Trophoblast cell (in vitro differentiated cells and primary cell): ENCODE measurements at regions not wholly inside any gene's neighbourhood (a gene's known extent, or its start where the extent isn't known, plus 50 kb on each side); places are given as distances from the start of the nearest gene placed in this dataset.

Source experiments
- DNase-seq, 2 donors: peaks; one replicate each; pipeline ENCODE4 v3.0.0-alpha.2; 2016
- H2AFZ ChIP-seq: 2 replicates; pipeline ENCODE4 v1.6.1; 2013; ENCODE audit warnings: low read length, moderate library complexity, mild to moderate bottlenecking; ENCODE audit not compliant: insufficient read depth, poor library complexity
- H2AK5ac ChIP-seq: 2 replicates; pipeline ENCODE4 v1.6.1; 2013; ENCODE audit warnings: mild to moderate bottlenecking, low read length
- H2BK120ac ChIP-seq: 2 replicates; pipeline ENCODE4 v1.6.1; 2013; ENCODE audit warnings: low read length, mild to moderate bottlenecking, moderate library complexity; ENCODE audit not compliant: insufficient read depth, poor library complexity
- H2BK12ac ChIP-seq: 2 replicates; pipeline ENCODE4 v1.6.1; 2013; ENCODE audit warnings: mild to moderate bottlenecking, low read length, moderate library complexity
- H2BK5ac ChIP-seq: 2 replicates; pipeline ENCODE4 v1.6.1; 2013; ENCODE audit warnings: low read length, low read depth, moderate library complexity, mild to moderate bottlenecking; ENCODE audit not compliant: poor library complexity
- H3K14ac ChIP-seq: 2 replicates; pipeline ENCODE4 v1.6.1; 2013; ENCODE audit warnings: mild to moderate bottlenecking, low read length
- H3K18ac ChIP-seq: 2 replicates; pipeline ENCODE4 v1.6.1; 2013; ENCODE audit warnings: mild to moderate bottlenecking, low read length
- H3K23ac ChIP-seq: 2 replicates; pipeline ENCODE4 v1.6.1; 2013; ENCODE audit warnings: low read length
- H3K27ac ChIP-seq: 2 replicates; pipeline ENCODE4 v1.5.1; 2013; ENCODE audit warnings: low read depth, mild to moderate bottlenecking, inconsistent platforms, low read length, moderate library complexity
- H3K27me3 ChIP-seq: 2 replicates; pipeline ENCODE4 v1.6.1; 2013; ENCODE audit warnings: inconsistent platforms, mild to moderate bottlenecking, low read length, moderate library complexity; ENCODE audit not compliant: insufficient read depth
- H3K36me3 ChIP-seq, 2 experiments: 1 replicate in 1 of 2; 2 replicates in 1 of 2; pipeline ENCODE4 v1.6.1; 2013; ENCODE audit warnings: low read length in 2 of 2, mild to moderate bottlenecking in 2 of 2, moderate library complexity in 1 of 2; ENCODE audit not compliant: insufficient read depth in 2 of 2, control insufficient read depth in 1 of 2
- H3K4ac ChIP-seq: 2 replicates; pipeline ENCODE4 v1.6.1; 2013; ENCODE audit warnings: low read depth, mild to moderate bottlenecking, low read length, moderate library complexity
- H3K4me1 ChIP-seq, 2 experiments: 1 replicate in 1 of 2; 2 replicates in 1 of 2; pipeline ENCODE4 v1.6.1; 2013; ENCODE audit warnings: low read length in 2 of 2, mild to moderate bottlenecking in 2 of 2, moderate library complexity in 1 of 2; ENCODE audit not compliant: insufficient read depth in 2 of 2, control insufficient read depth in 1 of 2
- H3K4me2 ChIP-seq: 2 replicates; pipeline ENCODE4 v1.6.1; 2013; ENCODE audit warnings: inconsistent platforms, mild to moderate bottlenecking, low read length, moderate library complexity
- H3K4me3 ChIP-seq: 2 replicates; pipeline ENCODE4 v1.5.1; 2013; ENCODE audit warnings: mild to moderate bottlenecking, low read depth, low read length, inconsistent platforms
- H3K79me1 ChIP-seq: one replicate; pipeline ENCODE4 v1.6.1; 2013; ENCODE audit warnings: low read length
- H3K79me2 ChIP-seq: 2 replicates; pipeline ENCODE4 v1.6.1; 2013; ENCODE audit warnings: low read length, mild to moderate bottlenecking; ENCODE audit not compliant: control insufficient read depth, insufficient read depth, poor library complexity
- H3K9ac ChIP-seq: 2 replicates; pipeline ENCODE4 v1.6.1; 2013; ENCODE audit warnings: mild to moderate bottlenecking, low read length
- H3K9me3 ChIP-seq: 2 replicates; pipeline ENCODE4 v1.6.1; 2013; ENCODE audit warnings: low read depth, mild to moderate bottlenecking, control low read depth, inconsistent platforms, low read length; ENCODE audit not compliant: insufficient read depth
- H4K12ac ChIP-seq: 2 replicates; pipeline ENCODE4 v1.6.1; 2013; ENCODE audit warnings: low read depth, mild to moderate bottlenecking, low read length, moderate library complexity
- H4K8ac ChIP-seq: 2 replicates; pipeline ENCODE4 v1.6.1; 2013; ENCODE audit warnings: low read depth, mild to moderate bottlenecking, low read length, moderate library complexity
- H4K91ac ChIP-seq: one replicate; pipeline ENCODE4 v1.6.1; 2013; ENCODE audit warnings: low read depth, mild to moderate bottlenecking, low read length, moderate library complexity
- WGBS: extraction: QIAGEN DNeasy Blood & Tissue Kit; methylation state at CpG from one replicate; pipeline ENCODE4 v1.1.7; 2013; ENCODE audit warnings: missing lambda C conversion rate; ENCODE audit not compliant: insufficient read length, insufficient coverage; ENCODE audit errors: extremely low coverage; 5-methylcytosine and 5-hydroxymethylcytosine counted together

GRCh38 chr14:58946431-58946830 lies 242.0 kb upstream of the DAAM1 start:
- Histone ChIP-seq H3K79me1 (no peaks in the 10 kb centered on the region), H3K79me2 (no peaks in the 10 kb centered on the region), H3K4me2 (no peak overlapping the region), H4K8ac (no peak overlapping the region), H3K9me3 (no peaks in the 10 kb centered on the region), H4K91ac (no peak overlapping the region), H2AFZ (no peak overlapping the region), H3K27me3 (no peaks in the 10 kb centered on the region), H3K36me3 (no peaks in the 10 kb centered on the region), H3K4me1 (peaks cover 0 to 7% of the 10 kb centered on the region in 2 experiments), H3K9ac (no peak overlapping the region), H3K23ac (no peak overlapping the region), H3K27ac (no peak overlapping the region), H3K4me3 (no peak overlapping the region), H2AK5ac (no peak overlapping the region), H3K18ac (no peak overlapping the region), H2BK5ac (no peak overlapping the region), H4K12ac (no peak overlapping the region), H3K4ac (no peak overlapping the region), H3K14ac (no peak overlapping the region), H2BK120ac (no peak overlapping the region), H2BK12ac (no peak overlapping the region)
- no CpG with 5 or more reads among the region's 1 CpG for WGBS
- no peak for DNase-seq

GRCh38 chr14:58947156-58947555 lies 241.3 kb upstream of the DAAM1 start:
- H2BK12ac ChIP-seq: no peak overlapping the region
- H4K91ac ChIP-seq: no peak overlapping the region
- no peak overlapping the region for H4K12ac ChIP-seq
- no peak overlapping the region for H2AFZ ChIP-seq
- H3K4me2 ChIP-seq: no peak overlapping the region
- H2BK120ac ChIP-seq: no peak overlapping the region
- peaks cover 0 to 7% of the 10 kb centered on the region in 2 experiments for H3K4me1 ChIP-seq
- H3K36me3 ChIP-seq: no peaks in the 10 kb centered on the region
- H3K23ac ChIP-seq: no peak overlapping the region
- no peak overlapping the region for H3K18ac ChIP-seq
- peak in 1 of 2 donors; percentile 33 for DNase-seq
- no peaks in the 10 kb centered on the region for H3K79me1 ChIP-seq
- no peak overlapping the region for H4K8ac ChIP-seq
- WGBS: no CpG with 5 or more reads among the region's 4 CpGs
- no peak overlapping the region for H3K14ac ChIP-seq
- H3K9ac ChIP-seq: no peak overlapping the region
- H2BK5ac ChIP-seq: no peak overlapping the region
- H3K79me2 ChIP-seq: no peaks in the 10 kb centered on the region
- H3K9me3 ChIP-seq: no peaks in the 10 kb centered on the region
- no peak overlapping the region for H2AK5ac ChIP-seq
- H3K4me3 ChIP-seq: no peak overlapping the region
- no peaks in the 10 kb centered on the region for H3K27me3 ChIP-seq
- no peak overlapping the region for H3K4ac ChIP-seq
- H3K27ac ChIP-seq: no peak overlapping the region

- no peak overlapping the region for H3K4me3 ChIP-seq
- no peak overlapping the region for H3K9ac ChIP-seq
- no peak overlapping the region for H3K4ac ChIP-seq
- H3K27me3 ChIP-seq: no peaks in the 10 kb centered on the region
- H4K91ac ChIP-seq: no peak overlapping the region
- H3K18ac ChIP-seq: no peak overlapping the region
- H3K14ac ChIP-seq: no peak overlapping the region
- no peak overlapping the region for H2BK5ac ChIP-seq
- no peaks in the 10 kb centered on the region for H3K9me3 ChIP-seq
- no peak overlapping the region for H3K23ac ChIP-seq
- H3K36me3 ChIP-seq: no peaks in the 10 kb centered on the region
- H4K8ac ChIP-seq: no peak overlapping the region
- no peak overlapping the region for H2AFZ ChIP-seq
- no peak overlapping the region for H3K4me2 ChIP-seq
- H3K27ac ChIP-seq: no peak overlapping the region
- H2BK120ac ChIP-seq: no peak overlapping the region
- no CpG with 5 or more reads among the region's 4 CpGs for WGBS
- H3K79me2 ChIP-seq: no peaks in the 10 kb centered on the region
- H3K79me1 ChIP-seq: no peaks in the 10 kb centered on the region
- no peak for DNase-seq
- H3K4me1 ChIP-seq: peaks cover 0 to 6% of the 10 kb centered on the region in 2 experiments
- no peak overlapping the region for H2BK12ac ChIP-seq
- H4K12ac ChIP-seq: no peak overlapping the region
- no peak overlapping the region for H2AK5ac ChIP-seq
Measured at GRCh38 chr14:58947814-58948445, 240.5 kb upstream of the DAAM1 start.

DNA sequence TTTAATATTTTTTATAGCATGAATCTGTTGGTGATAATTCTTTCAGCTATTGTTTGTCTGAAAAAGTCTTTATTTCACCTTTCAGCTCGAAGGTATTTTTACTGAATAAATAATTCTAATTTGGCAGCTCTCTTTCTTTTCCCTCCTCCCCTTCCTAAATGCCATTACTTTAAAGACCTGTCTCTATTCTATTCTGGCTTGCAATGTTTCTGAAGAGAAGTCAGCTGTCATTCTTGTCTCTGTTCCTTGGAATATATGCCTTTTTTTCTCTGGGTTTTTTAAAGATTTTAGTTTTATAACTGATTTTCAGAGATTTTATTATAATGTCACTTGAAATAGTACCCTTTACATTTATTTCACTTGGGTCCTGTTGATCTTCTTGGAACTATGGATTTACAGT lies 237.9 kb upstream of the DAAM1 start:
- H3K9ac ChIP-seq: no peak overlapping the region
- H3K79me2 ChIP-seq: no peaks in the 10 kb centered on the region
- H3K27ac ChIP-seq: no peak overlapping the region
- no peaks in the 10 kb centered on the region for H3K27me3 ChIP-seq
- no peak overlapping the region for H2BK5ac ChIP-seq
- no peak overlapping the region for H3K23ac ChIP-seq
- no peak overlapping the region for H3K4me3 ChIP-seq
- H2AK5ac ChIP-seq: no peak overlapping the region
- no peak overlapping the region for H2BK120ac ChIP-seq
- no peak overlapping the region for H2BK12ac ChIP-seq
- DNase-seq: no peak
- no peaks in the 10 kb centered on the region for H3K79me1 ChIP-seq
- no peak overlapping the region for H4K8ac ChIP-seq
- peaks cover 0 to 1% of the 10 kb centered on the region in 2 experiments for H3K4me1 ChIP-seq
- WGBS: no CpG with 5 or more reads among the region's 1 CpG
- no peak overlapping the region for H3K4ac ChIP-seq
- H3K18ac ChIP-seq: no peak overlapping the region
- H3K36me3 ChIP-seq: no peaks in the 10 kb centered on the region
- no peak overlapping the region for H3K4me2 ChIP-seq
- H4K12ac ChIP-seq: no peak overlapping the region
- no peak overlapping the region for H2AFZ ChIP-seq
- H3K14ac ChIP-seq: no peak overlapping the region
- H4K91ac ChIP-seq: no peak overlapping the region
- H3K9me3 ChIP-seq: no peaks in the 10 kb centered on the region
